GM12878 (cell line): ENCODE measurements at regions not wholly inside any gene's neighbourhood (a gene's known extent, or its start where the extent isn't known, plus 50 kb on each side); places are given as distances from the start of the nearest gene placed in this dataset.
A peak's percentile ranks its signal among the peaks of the same experiment; 100 is the strongest.

Source experiments
- BRCA1 ChIP-seq: IDR thresholded peaks from 2 replicates; pipeline ENCODE4 v1.6.1; 2011; ENCODE audit warnings: low read depth, low read length, improper control_type of control experiment
- CHD1 ChIP-seq: IDR thresholded peaks from 2 replicates; pipeline ENCODE4 v1.6.1; 2012; ENCODE audit warnings: low read depth, low read length, improper control_type of control experiment
- CREB1 ChIP-seq: IDR thresholded peaks from 2 replicates; pipeline ENCODE4 v1.6.1; 2012; ENCODE audit warnings: low read depth, mild to moderate bottlenecking, inconsistent platforms
- GATAD2B ChIP-seq: fragments of 450-650 bp; conservative IDR thresholded peaks from 2 replicates; pipeline ENCODE4 v1.6.1; 2017; ENCODE audit warnings: low read depth, mild to moderate bottlenecking, moderate library complexity
- HDAC2 ChIP-seq: fragments of 200-600 bp; sonication (generic); IDR thresholded peaks from 2 replicates; pipeline ENCODE4 v1.6.1; 2017
- HDAC6 ChIP-seq: fragments of 200-600 bp; sonication (generic); IDR thresholded peaks from one replicate; pipeline ENCODE4 v1.8.0; 2017; ENCODE audit warnings: antibody characterized with exemption; ENCODE audit not compliant: unreplicated experiment
- PML ChIP-seq: IDR thresholded peaks from 2 replicates; pipeline ENCODE4 v1.6.1; 2012; ENCODE audit warnings: low read length, inconsistent platforms
- POLR2A ChIP-seq: IDR thresholded peaks from 2 replicates; pipeline ENCODE4 v1.6.1; 2011; ENCODE audit warnings: low read depth, mild to moderate bottlenecking, low read length
- POLR2AphosphoS5 ChIP-seq: IDR thresholded peaks from 2 replicates; pipeline ENCODE4 v1.6.1; 2011; ENCODE audit warnings: mild to moderate bottlenecking, low read length, inconsistent platforms
- RAD51 ChIP-seq: fragments of 450-650 bp; IDR thresholded peaks from 2 replicates; pipeline ENCODE4 v1.6.1; 2016; ENCODE audit warnings: moderate library complexity, mild to moderate bottlenecking, inconsistent platforms
- RBBP5 ChIP-seq: fragments of 200-600 bp; sonication (generic); conservative IDR thresholded peaks from 2 replicates; pipeline ENCODE4 v1.6.1; 2016
- RUNX3 ChIP-seq: IDR thresholded peaks from 2 replicates; pipeline ENCODE4 v1.6.1; 2012; ENCODE audit warnings: low read length, inconsistent platforms
- TARDBP ChIP-seq: IDR thresholded peaks from 2 replicates; pipeline ENCODE4 v1.6.1; 2016; ENCODE audit warnings: borderline replicate concordance
- TCF12 ChIP-seq: IDR thresholded peaks from 2 replicates; pipeline ENCODE4 v1.6.1; 2011; ENCODE audit warnings: low read depth, mild to moderate bottlenecking, low read length
- TCF7 ChIP-seq: IDR thresholded peaks from 2 replicates; pipeline ENCODE4 v1.6.1; 2014; ENCODE audit warnings: antibody characterized with exemption, borderline replicate concordance
- YBX1 ChIP-seq: fragments of 450-650 bp; IDR thresholded peaks from 2 replicates; pipeline ENCODE4 v1.6.1; 2016; ENCODE audit warnings: antibody characterized with exemption
- TF ChIP-seq, protein P1 (sequence below): fragments of 450-650 bp; IDR thresholded peaks from 2 replicates; pipeline ENCODE4 v1.6.1; 2017; ENCODE audit warnings: mild to moderate bottlenecking, moderate library complexity
- TF ChIP-seq, protein P2 (sequence below): fragments of 450-650 bp; formaldehyde crosslinking; IDR thresholded peaks from 2 replicates; pipeline ENCODE4 v1.4.0; 2020; ENCODE audit warnings: mild to moderate bottlenecking, moderate library complexity
- TF ChIP-seq, protein P3 (sequence below), 3 experiments: IDR thresholded peaks in 2 of 3; conservative IDR thresholded peaks in 1 of 3; 2 replicates each; pipeline ENCODE4 v1.5.1; 2011; ENCODE audit warnings: low read depth in 3 of 3, low read length in 3 of 3, mild to moderate bottlenecking in 3 of 3, control low read depth in 2 of 3, moderate library complexity in 2 of 3, inconsistent platforms in 1 of 3, mixed read lengths in 1 of 3; ENCODE audit not compliant: control insufficient read depth in 2 of 3, insufficient read depth in 1 of 3; ENCODE audit errors: extremely low read depth in 1 of 3
- TF ChIP-seq, protein P4 (sequence below): IDR thresholded peaks from 2 replicates; pipeline ENCODE4 v1.6.1; 2012; ENCODE audit warnings: low read length, inconsistent platforms

DNA sequence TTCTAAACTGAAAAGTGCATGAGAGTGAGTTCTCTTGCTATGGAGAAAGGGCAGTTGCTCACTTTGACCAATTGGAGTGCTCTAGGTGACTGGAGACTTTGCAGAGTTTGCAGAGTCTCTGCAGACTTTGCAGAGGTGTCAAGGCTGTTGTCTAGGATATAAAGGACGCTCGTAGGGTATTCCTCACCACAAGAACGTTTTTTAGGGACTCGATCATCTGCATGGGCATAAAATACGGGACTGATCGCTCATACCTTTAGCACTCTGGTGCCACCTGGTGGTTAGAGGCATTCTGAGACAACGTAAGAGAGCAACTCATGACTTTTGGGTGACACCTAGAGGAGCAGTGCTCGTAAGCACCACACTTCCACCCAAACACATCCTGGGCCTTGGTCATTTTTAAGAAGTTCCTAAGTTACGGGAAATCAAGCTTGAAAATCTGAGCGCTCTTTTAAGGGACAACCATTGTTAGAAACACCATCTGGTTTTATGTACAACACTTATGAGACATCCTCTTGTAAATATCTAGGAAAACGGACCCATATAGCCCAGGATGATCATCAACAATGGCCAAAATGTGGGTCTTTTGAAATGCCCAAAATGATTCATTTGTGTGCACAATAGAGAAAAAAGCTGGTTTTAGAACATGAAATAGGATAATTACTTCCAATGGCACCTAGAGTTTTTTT, 51.6 kb upstream of the XCR1 start (continued):
- no peak for TF ChIP-seq PML
- TF ChIP-seq YBX1: no peak
- TF ChIP-seq TCF12: no peak
- TF ChIP-seq HDAC2: no peak
- TF ChIP-seq HDAC6: no peak
- peak; percentile 22; the same call in 1 of the 2 replicates for TF ChIP-seq CREB1
- TF ChIP-seq POLR2AphosphoS5: no peak
- no peak for TF ChIP-seq BRCA1
- TF ChIP-seq RBBP5: no peak
- TF ChIP-seq GATAD2B: no peak; the same call in 1 of the 2 replicates
- no peak for TF ChIP-seq TCF7
- TF ChIP-seq RAD51: no peak; the same call in 1 of the 2 replicates
- TF ChIP-seq CHD1: no peak
- TF ChIP-seq, protein P1, sequence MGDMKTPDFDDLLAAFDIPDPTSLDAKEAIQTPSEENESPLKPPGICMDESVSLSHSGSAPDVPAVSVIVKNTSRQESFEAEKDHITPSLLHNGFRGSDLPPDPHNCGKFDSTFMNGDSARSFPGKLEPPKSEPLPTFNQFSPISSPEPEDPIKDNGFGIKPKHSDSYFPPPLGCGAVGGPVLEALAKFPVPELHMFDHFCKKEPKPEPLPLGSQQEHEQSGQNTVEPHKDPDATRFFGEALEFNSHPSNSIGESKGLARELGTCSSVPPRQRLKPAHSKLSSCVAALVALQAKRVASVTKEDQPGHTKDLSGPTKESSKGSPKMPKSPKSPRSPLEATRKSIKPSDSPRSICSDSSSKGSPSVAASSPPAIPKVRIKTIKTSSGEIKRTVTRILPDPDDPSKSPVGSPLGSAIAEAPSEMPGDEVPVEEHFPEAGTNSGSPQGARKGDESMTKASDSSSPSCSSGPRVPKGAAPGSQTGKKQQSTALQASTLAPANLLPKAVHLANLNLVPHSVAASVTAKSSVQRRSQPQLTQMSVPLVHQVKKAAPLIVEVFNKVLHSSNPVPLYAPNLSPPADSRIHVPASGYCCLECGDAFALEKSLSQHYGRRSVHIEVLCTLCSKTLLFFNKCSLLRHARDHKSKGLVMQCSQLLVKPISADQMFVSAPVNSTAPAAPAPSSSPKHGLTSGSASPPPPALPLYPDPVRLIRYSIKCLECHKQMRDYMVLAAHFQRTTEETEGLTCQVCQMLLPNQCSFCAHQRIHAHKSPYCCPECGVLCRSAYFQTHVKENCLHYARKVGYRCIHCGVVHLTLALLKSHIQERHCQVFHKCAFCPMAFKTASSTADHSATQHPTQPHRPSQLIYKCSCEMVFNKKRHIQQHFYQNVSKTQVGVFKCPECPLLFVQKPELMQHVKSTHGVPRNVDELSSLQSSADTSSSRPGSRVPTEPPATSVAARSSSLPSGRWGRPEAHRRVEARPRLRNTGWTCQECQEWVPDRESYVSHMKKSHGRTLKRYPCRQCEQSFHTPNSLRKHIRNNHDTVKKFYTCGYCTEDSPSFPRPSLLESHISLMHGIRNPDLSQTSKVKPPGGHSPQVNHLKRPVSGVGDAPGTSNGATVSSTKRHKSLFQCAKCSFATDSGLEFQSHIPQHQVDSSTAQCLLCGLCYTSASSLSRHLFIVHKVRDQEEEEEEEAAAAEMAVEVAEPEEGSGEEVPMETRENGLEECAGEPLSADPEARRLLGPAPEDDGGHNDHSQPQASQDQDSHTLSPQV: peak; percentile 85
- TF ChIP-seq, protein P2, sequence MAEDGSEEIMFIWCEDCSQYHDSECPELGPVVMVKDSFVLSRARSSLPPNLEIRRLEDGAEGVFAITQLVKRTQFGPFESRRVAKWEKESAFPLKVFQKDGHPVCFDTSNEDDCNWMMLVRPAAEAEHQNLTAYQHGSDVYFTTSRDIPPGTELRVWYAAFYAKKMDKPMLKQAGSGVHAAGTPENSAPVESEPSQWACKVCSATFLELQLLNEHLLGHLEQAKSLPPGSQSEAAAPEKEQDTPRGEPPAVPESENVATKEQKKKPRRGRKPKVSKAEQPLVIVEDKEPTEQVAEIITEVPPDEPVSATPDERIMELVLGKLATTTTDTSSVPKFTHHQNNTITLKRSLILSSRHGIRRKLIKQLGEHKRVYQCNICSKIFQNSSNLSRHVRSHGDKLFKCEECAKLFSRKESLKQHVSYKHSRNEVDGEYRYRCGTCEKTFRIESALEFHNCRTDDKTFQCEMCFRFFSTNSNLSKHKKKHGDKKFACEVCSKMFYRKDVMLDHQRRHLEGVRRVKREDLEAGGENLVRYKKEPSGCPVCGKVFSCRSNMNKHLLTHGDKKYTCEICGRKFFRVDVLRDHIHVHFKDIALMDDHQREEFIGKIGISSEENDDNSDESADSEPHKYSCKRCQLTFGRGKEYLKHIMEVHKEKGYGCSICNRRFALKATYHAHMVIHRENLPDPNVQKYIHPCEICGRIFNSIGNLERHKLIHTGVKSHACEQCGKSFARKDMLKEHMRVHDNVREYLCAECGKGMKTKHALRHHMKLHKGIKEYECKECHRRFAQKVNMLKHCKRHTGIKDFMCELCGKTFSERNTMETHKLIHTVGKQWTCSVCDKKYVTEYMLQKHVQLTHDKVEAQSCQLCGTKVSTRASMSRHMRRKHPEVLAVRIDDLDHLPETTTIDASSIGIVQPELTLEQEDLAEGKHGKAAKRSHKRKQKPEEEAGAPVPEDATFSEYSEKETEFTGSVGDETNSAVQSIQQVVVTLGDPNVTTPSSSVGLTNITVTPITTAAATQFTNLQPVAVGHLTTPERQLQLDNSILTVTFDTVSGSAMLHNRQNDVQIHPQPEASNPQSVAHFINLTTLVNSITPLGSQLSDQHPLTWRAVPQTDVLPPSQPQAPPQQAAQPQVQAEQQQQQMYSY (CRISPR knock-in tag): no peak
- TF ChIP-seq POLR2A: no peak
- TF ChIP-seq, protein P3, sequence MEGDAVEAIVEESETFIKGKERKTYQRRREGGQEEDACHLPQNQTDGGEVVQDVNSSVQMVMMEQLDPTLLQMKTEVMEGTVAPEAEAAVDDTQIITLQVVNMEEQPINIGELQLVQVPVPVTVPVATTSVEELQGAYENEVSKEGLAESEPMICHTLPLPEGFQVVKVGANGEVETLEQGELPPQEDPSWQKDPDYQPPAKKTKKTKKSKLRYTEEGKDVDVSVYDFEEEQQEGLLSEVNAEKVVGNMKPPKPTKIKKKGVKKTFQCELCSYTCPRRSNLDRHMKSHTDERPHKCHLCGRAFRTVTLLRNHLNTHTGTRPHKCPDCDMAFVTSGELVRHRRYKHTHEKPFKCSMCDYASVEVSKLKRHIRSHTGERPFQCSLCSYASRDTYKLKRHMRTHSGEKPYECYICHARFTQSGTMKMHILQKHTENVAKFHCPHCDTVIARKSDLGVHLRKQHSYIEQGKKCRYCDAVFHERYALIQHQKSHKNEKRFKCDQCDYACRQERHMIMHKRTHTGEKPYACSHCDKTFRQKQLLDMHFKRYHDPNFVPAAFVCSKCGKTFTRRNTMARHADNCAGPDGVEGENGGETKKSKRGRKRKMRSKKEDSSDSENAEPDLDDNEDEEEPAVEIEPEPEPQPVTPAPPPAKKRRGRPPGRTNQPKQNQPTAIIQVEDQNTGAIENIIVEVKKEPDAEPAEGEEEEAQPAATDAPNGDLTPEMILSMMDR (IDR thresholded peaks at IDR 0.05 in 2 of 3, conservative IDR thresholded peaks at IDR 0.05 in 1 of 3; ENCODE audit: control insufficient read depth in 2 of 3, extremely low read depth in 1 of 3, insufficient read depth in 1 of 3, low read depth in 3 of 3, low read length in 3 of 3): peak; percentile 93 to 100 (median 100); a peak in 5 of 6 replicates
- TF ChIP-seq RUNX3: peak; percentile 48
- no peak for TF ChIP-seq TARDBP
- TF ChIP-seq, protein P4, sequence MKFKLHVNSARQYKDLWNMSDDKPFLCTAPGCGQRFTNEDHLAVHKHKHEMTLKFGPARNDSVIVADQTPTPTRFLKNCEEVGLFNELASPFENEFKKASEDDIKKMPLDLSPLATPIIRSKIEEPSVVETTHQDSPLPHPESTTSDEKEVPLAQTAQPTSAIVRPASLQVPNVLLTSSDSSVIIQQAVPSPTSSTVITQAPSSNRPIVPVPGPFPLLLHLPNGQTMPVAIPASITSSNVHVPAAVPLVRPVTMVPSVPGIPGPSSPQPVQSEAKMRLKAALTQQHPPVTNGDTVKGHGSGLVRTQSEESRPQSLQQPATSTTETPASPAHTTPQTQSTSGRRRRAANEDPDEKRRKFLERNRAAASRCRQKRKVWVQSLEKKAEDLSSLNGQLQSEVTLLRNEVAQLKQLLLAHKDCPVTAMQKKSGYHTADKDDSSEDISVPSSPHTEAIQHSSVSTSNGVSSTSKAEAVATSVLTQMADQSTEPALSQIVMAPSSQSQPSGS: no peak
